HEK293 (cell line): ENCODE measurements at regions not wholly inside any gene's neighbourhood (a gene's known extent, or its start where the extent isn't known, plus 50 kb on each side); places are given as distances from the start of the nearest gene placed in this dataset.

Experiments
- CTCF ChIA-PET: fragments of 350-600 bp; formaldehyde crosslinking; extraction: SDS; loops from one replicate; lab custom pipeline; 2021; ENCODE audit warnings: antibody characterized with exemption; lab: Yijun Ruan, JAX
- POLR2A ChIA-PET: fragments of 300-600 bp; formaldehyde crosslinking; extraction: SDS; loops from one replicate; lab custom pipeline; 2020; ENCODE audit warnings: antibody characterized with exemption, inconsistent platforms; lab: Yijun Ruan, JAX
- H3K27ac ChIP-seq: fragments of 200-500 bp; sonication (Bioruptor generic); 2 replicates; pipeline ENCODE4 v1.5.1; 2014; ENCODE audit warnings: low read depth, low read length, control low read depth, inconsistent platforms; ENCODE audit errors: extremely low read depth
- H3K36me3 ChIP-seq, 2 experiments: fragments of 200-500 bp in 1 of 2; sonication (Bioruptor generic) in 1 of 2; 1 replicate in 1 of 2; 2 replicates in 1 of 2; pipeline ENCODE4 v1.5.1; 2014 to 2017; ENCODE audit warnings: inconsistent platforms in 2 of 2, low read length in 2 of 2; ENCODE audit not compliant: control insufficient read depth in 2 of 2, insufficient read depth in 1 of 2
- H3K4me1 ChIP-seq: fragments of 200-500 bp; sonication (Bioruptor generic); 2 replicates; pipeline ENCODE4 v1.5.1; 2014; ENCODE audit warnings: mild to moderate bottlenecking, low read length, inconsistent platforms; ENCODE audit not compliant: control insufficient read depth, insufficient read depth
- H3K4me3 ChIP-seq: 2 replicates; pipeline ENCODE4 v1.5.1; 2011; ENCODE audit warnings: low read depth, mild to moderate bottlenecking, control low read depth, low read length, moderate library complexity
- H3K9me3 ChIP-seq: fragments of 200-500 bp; sonication (Bioruptor generic); 2 replicates; pipeline ENCODE4 v1.5.1; 2014; ENCODE audit warnings: low read depth, low read length, inconsistent platforms; ENCODE audit not compliant: control insufficient read depth, insufficient read depth
- GLIS1 ChIP-seq: fragments of 450-650 bp; formaldehyde crosslinking; IDR thresholded peaks from 2 replicates; pipeline ENCODE4 v1.5.1; 2016; ENCODE audit warnings: missing biosample characterization, missing genetic modification characterization
- HOXA7 ChIP-seq: sonication (generic); formaldehyde crosslinking; IDR thresholded peaks from 2 replicates; pipeline ENCODE4 v1.8.1; 2022; ENCODE audit warnings: missing genetic modification reagents, borderline replicate concordance
- HOXD13 ChIP-seq: sonication (generic); formaldehyde crosslinking; IDR thresholded peaks from 2 replicates; pipeline ENCODE4 v1.8.0; 2022; ENCODE audit warnings: missing genetic modification reagents, borderline replicate concordance
- SP2 ChIP-seq: fragments of 450-650 bp; formaldehyde crosslinking; IDR thresholded peaks from 2 replicates; pipeline ENCODE4 v1.5.1; 2016; ENCODE audit warnings: missing biosample characterization, missing genetic modification characterization
- ZNF132 ChIP-seq: fragments of 450-650 bp; formaldehyde crosslinking; IDR thresholded peaks from 2 replicates; pipeline ENCODE4 v1.5.1; 2017; ENCODE audit warnings: missing biosample characterization, missing genetic modification characterization, borderline replicate concordance
- ZNF423 ChIP-seq: fragments of 450-650 bp; formaldehyde crosslinking; IDR thresholded peaks from 2 replicates; pipeline ENCODE4 v1.5.1; 2016; ENCODE audit warnings: missing biosample characterization, missing genetic modification characterization
- ZNF654 ChIP-seq: fragments of 450-650 bp; formaldehyde crosslinking; IDR thresholded peaks from 2 replicates; pipeline ENCODE4 v1.5.1; 2016; ENCODE audit warnings: low read depth, missing biosample characterization, missing genetic modification characterization
- ZNF670 ChIP-seq: fragments of 450-650 bp; formaldehyde crosslinking; IDR thresholded peaks from 2 replicates; pipeline ENCODE4 v1.5.1; 2016; ENCODE audit warnings: missing biosample characterization, missing genetic modification characterization, low read depth
- ZNF837 ChIP-seq: fragments of 450-650 bp; formaldehyde crosslinking; IDR thresholded peaks from 2 replicates; pipeline ENCODE4 v1.5.1; 2016; ENCODE audit warnings: missing biosample characterization, missing genetic modification characterization
- TF ChIP-seq, protein P1 (sequence below): IDR thresholded peaks from 2 replicates; pipeline ENCODE4 v1.6.1; 2011; ENCODE audit warnings: mild to moderate bottlenecking, low read depth, low read length, borderline replicate concordance
- TF ChIP-seq, protein P2 (sequence below): fragments of 450-650 bp; formaldehyde crosslinking; IDR thresholded peaks from 2 replicates; pipeline ENCODE4 v1.5.1; 2016; ENCODE audit warnings: missing biosample characterization, missing genetic modification characterization
- TF ChIP-seq, protein P3 (sequence below): fragments of 450-650 bp; formaldehyde crosslinking; IDR thresholded peaks from 2 replicates; pipeline ENCODE4 v1.5.1; 2017; ENCODE audit warnings: missing biosample characterization, mild to moderate bottlenecking, missing genetic modification characterization, moderate library complexity

DNA sequence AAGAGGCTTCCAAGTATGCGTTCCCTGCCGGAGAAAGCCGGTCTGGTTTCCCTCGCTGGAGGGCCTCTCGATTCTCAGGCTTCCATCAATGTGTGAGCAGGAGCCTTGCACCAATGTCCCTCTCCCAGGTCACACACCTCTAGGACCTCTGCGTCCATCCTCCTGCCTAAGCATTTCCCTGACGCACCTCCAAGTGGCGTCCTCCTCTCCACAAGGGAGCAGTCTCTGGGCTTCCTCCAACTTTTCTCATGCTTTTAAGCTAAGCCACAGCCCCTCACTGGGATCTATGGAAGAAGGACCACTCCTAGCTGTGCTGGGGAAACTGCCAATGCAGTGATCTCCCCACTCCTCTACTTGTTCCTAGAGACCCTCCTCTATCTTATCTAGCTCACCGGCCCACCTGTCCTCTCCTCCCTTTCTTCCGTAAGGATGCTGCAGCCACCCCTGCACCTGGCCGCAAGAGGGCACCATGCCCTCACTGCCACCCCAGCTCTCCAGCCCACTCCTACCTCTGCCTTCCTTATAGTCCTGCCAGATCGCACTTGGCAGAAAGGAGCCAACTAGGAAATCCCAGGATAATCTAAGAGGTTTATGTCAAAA, 258.7 kb downstream of the LRFN2 start (continued):
- peak; percentile 76 for TF ChIP-seq ZNF654 (tag by site-specific recombination)

DNA sequence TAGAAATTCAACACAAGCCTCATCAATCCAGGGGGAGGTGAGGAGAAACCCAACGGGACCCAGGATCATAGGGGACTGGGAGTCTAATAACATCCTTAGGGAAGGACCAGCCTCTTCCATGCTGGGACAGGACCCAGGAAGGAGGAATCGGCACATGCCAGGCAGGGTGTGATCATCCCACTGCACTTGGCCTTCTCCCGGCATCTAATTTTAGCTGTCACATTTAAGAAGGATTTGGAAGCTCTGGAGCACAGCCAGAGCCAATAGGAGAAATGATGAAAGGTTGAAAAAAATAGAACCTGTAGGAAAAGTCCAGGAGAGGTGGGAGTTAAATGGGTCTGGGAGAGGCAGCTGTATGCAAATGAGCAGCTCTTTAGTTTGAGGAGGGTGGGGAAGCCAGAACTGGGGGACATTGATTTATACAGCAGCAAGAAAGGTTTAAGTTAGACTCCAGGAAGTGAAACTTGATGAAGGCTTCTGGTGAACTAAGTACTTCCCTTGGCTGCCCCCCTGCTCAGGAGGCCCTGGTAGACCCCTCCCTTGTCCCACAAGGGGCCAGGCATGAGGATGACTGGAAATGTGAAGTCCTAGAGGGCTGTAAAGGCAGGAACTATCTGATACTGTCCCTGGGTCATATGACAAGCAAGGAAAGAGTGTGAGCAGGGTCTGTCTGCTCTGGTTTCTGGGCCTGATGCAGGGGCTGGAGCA, 260.3 kb downstream of the LRFN2 start:
- H3K36me3 ChIP-seq: no peaks in the 10 kb centered on the region
- H3K4me1 ChIP-seq: peaks cover 6% of the 10 kb centered on the region; the same call in 1 of the 2 replicates
- H3K9me3 ChIP-seq: no peaks in the 10 kb centered on the region
- CTCF ChIA-PET: interaction anchor here (0.6 to 2.0 kb wide), 12 partner anchors 13 to 741 kb away, joined by 3 to 8 read pairs (median 3); partner anchors contain the start of gene UNC5CL
- H3K4me3 ChIP-seq: no peak overlapping the region
- H3K27ac ChIP-seq: no peak overlapping the region
- POLR2A ChIA-PET: no interaction called here
- TF ChIP-seq HOXD13 (CRISPR knock-in tag): no peak

DNA sequence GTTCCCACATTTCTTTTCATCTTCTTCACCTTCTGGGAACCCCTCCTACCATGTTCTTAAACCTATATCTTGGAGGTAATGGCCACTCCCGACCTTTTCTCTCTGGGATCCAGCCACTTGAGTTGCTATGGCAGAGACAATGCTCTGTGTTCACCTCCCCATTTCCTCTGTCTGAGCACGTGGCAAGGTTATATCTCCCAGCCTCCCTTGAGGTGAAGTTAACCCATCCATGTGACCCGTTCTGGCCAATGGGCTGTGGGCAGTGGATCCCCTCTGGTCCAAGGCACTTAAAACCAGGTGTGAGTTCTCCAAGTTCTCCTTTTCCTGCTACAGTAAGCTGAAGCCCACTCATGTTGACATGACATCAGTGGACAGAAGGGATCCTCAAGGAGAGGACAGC, 261.4 kb downstream of the LRFN2 start:
- Histone ChIP-seq H3K27ac (no peak overlapping the region), H3K9me3 (no peaks in the 10 kb centered on the region)
- no peak for TF ChIP-seq SP2 (tag by site-specific recombination)
- no peak for TF ChIP-seq HOXA7 (CRISPR knock-in tag)
- TF ChIP-seq ZNF837 (tag by site-specific recombination): no peak
- TF ChIP-seq, protein P1, sequence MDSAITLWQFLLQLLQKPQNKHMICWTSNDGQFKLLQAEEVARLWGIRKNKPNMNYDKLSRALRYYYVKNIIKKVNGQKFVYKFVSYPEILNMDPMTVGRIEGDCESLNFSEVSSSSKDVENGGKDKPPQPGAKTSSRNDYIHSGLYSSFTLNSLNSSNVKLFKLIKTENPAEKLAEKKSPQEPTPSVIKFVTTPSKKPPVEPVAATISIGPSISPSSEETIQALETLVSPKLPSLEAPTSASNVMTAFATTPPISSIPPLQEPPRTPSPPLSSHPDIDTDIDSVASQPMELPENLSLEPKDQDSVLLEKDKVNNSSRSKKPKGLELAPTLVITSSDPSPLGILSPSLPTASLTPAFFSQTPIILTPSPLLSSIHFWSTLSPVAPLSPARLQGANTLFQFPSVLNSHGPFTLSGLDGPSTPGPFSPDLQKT: no peak
- no peak for TF ChIP-seq ZNF423 (tag by site-specific recombination)
- TF ChIP-seq, protein P2, sequence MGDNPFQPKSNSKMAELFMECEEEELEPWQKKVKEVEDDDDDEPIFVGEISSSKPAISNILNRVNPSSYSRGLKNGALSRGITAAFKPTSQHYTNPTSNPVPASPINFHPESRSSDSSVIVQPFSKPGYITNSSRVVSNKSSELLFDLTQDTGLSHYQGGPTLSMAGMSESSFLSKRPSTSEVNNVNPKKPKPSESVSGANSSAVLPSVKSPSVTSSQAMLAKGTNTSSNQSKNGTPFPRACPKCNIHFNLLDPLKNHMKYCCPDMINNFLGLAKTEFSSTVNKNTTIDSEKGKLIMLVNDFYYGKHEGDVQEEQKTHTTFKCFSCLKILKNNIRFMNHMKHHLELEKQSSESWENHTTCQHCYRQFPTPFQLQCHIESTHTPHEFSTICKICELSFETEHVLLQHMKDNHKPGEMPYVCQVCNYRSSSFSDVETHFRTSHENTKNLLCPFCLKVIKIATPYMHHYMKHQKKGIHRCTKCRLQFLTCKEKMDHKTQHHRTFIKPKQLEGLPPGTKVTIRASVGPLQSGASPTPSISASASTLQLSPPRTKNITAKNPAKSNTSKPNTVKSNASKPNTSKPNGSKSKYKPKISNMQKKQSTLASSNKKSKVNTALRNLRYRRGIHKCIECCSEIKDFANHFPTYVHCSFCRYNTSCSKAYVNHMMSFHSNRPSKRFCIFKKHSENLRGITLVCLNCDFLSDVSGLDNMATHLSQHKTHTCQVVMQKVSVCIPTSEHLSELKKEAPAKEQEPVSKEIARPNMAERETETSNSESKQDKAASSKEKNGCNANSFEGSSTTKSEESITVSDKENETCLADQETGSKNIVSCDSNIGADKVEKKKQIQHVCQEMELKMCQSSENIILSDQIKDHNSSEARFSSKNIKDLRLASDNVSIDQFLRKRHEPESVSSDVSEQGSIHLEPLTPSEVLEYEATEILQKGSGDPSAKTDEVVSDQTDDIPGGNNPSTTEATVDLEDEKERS: no peak
- TF ChIP-seq, protein P3, sequence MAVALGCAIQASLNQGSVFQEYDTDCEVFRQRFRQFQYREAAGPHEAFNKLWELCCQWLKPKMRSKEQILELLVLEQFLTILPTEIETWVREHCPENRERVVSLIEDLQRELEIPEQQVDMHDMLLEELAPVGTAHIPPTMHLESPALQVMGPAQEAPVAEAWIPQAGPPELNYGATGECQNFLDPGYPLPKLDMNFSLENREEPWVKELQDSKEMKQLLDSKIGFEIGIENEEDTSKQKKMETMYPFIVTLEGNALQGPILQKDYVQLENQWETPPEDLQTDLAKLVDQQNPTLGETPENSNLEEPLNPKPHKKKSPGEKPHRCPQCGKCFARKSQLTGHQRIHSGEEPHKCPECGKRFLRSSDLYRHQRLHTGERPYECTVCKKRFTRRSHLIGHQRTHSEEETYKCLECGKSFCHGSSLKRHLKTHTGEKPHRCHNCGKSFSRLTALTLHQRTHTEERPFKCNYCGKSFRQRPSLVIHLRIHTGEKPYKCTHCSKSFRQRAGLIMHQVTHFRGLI: no peak
- no peak for TF ChIP-seq ZNF132 (tag by site-specific recombination)
- TF ChIP-seq, all 188 proteins: peak for 0
- POLR2A ChIA-PET: no interaction called here
- H3K4me3 ChIP-seq: no peak overlapping the region
- CTCF ChIA-PET: interaction anchor here (1.5 to 2.0 kb wide), 2 partner anchors 519 to 742 kb away, joined by 3 to 5 read pairs; no protein-coding TSS in a partner anchor
- no peaks in the 10 kb centered on the region for H3K36me3 ChIP-seq
- peaks cover 6% of the 10 kb centered on the region; the same call in 1 of the 2 replicates for H3K4me1 ChIP-seq

DNA sequence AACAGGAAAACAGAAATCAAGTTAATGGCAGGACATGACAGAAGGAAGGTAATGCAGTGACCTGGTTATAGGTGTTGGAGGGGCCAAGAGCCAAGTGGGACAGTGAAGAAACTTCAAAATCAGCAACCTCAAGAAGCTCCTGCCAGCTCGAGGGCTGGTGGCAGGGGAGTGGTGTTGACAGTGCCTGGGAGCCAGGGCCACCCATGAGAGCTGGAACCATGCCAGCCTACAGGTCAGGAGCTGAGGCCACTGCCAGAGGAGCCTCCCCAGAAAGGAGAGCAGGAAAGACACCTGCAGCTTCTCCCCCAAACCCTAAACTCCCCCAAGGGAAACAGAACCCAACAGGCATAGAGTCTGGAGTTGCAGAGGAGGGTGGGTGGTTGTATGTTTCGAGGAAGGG, 262.1 kb downstream of the LRFN2 start:
- CTCF ChIA-PET: interaction anchor here (0.6 to 1.5 kb wide), 3 partner anchors 286 to 726 kb away, joined by 3 read pairs; no protein-coding TSS in a partner anchor
- no peaks in the 10 kb centered on the region for H3K9me3 ChIP-seq
- POLR2A ChIA-PET: no interaction called here
- H3K4me3 ChIP-seq: no peak overlapping the region
- no peaks in the 10 kb centered on the region for H3K36me3 ChIP-seq
- H3K27ac ChIP-seq: no peak overlapping the region
- TF ChIP-seq GLIS1 (tag by site-specific recombination): 0 out of 2 replicates have a peak, but pooled peaks have one; percentile 13
- no peak for TF ChIP-seq ZNF670 (tag by site-specific recombination)
- H3K4me1 ChIP-seq: peaks cover 6% of the 10 kb centered on the region; the same call in 1 of the 2 replicates
